Right atrium auricular region (tissue), 2 donors: ENCODE measurements at regions not wholly inside any gene's neighbourhood (a gene's known extent, or its start where the extent isn't known, plus 50 kb on each side); places are given as distances from the start of the nearest gene placed in this dataset.

Experiments used
- DNase-seq: peaks from one replicate; pipeline ENCODE4 v3.0.0-alpha.2; 2019; ENCODE audit warnings: low spot score
- H3K27ac ChIP-seq, 2 donors: fragments of 200-600 bp; sonication (generic); 1 replicate in 1 of 2; 2 replicates in 1 of 2; pipeline ENCODE4 v1.5.1; 2016 to 2019
- H3K27me3 ChIP-seq, 2 donors: fragments of 200-600 bp; sonication (generic); one replicate each; pipeline versions ENCODE4 v1.5.1 to v1.6.0; 2017 to 2019
- H3K36me3 ChIP-seq: fragments of 200-600 bp; sonication (generic); one replicate; pipeline ENCODE4 v1.5.1; 2016
- H3K4me1 ChIP-seq, 2 donors: fragments of 200-600 bp; sonication (generic); one replicate each; pipeline versions ENCODE4 v1.5.1 to v1.6.0; 2017 to 2019
- H3K4me3 ChIP-seq, 2 donors: fragments of 200-600 bp; sonication (generic); 1 replicate in 1 of 2; 2 replicates in 1 of 2; pipeline ENCODE4 v1.5.1; 2017 to 2019; ENCODE audit warnings: mild to moderate bottlenecking in 1 of 2, moderate library complexity in 1 of 2
- H3K9me3 ChIP-seq, 2 donors: fragments of 200-600 bp; sonication (generic); one replicate each; pipeline ENCODE4 v1.5.1; 2019
- CTCF ChIP-seq, 2 donors: fragments of 200-600 bp; sonication (generic); IDR thresholded peaks; one replicate each; pipeline ENCODE4 v1.5.1; 2019; ENCODE audit warnings: antibody characterized with exemption in 2 of 2

GRCh38 chr1:219520241-219520640, 92.7 kb downstream of the ZC3H11B start:
- no peak overlapping the region for H3K4me3 ChIP-seq
- H3K27ac ChIP-seq = no peak overlapping the region
- no peak for DNase-seq
- no peaks in the 10 kb centered on the region for H3K36me3 ChIP-seq
- no peaks in the 10 kb centered on the region for H3K9me3 ChIP-seq
- TF ChIP-seq CTCF (IDR thresholded peaks at IDR 0.05) = no peak
- no peaks in the 10 kb centered on the region for H3K27me3 ChIP-seq
- H3K4me1 ChIP-seq = no peaks in the 10 kb centered on the region

GRCh38 chr1:219518907-219519248, 94.0 kb downstream of the ZC3H11B start:
- TF ChIP-seq CTCF (IDR thresholded peaks at IDR 0.05) = no peak
- no peak overlapping the region for H3K27ac ChIP-seq

GRCh38 chr1:219518168-219518906, 94.6 kb downstream of the ZC3H11B start:
- TF ChIP-seq CTCF (IDR thresholded peaks at IDR 0.05) = no peak

More at GRCh38 chr1:219518907-219519248, 94.0 kb downstream of the ZC3H11B start:
- H3K36me3 ChIP-seq = no peaks in the 10 kb centered on the region
- no peaks in the 10 kb centered on the region for H3K27me3 ChIP-seq
- DNase-seq = no peak
- no peaks in the 10 kb centered on the region for H3K9me3 ChIP-seq
- H3K4me3 ChIP-seq = no peak overlapping the region
- H3K4me1 ChIP-seq = no peaks in the 10 kb centered on the region

GRCh38 chr1:219517031-219517430, 95.9 kb downstream of the ZC3H11B start:
- Histone ChIP-seq H3K4me1 (no peaks in the 10 kb centered on the region), H3K27me3 (no peaks in the 10 kb centered on the region), H3K27ac (no peak overlapping the region), H3K4me3 (no peak overlapping the region), H3K9me3 (peaks cover 0 to 9% of the 10 kb centered on the region in 2 donors), H3K36me3 (no peaks in the 10 kb centered on the region)
- no peak for DNase-seq
- TF ChIP-seq CTCF (IDR thresholded peaks at IDR 0.05) = no peak

More at GRCh38 chr1:219518168-219518906, 94.6 kb downstream of the ZC3H11B start:
- no peaks in the 10 kb centered on the region for H3K27me3 ChIP-seq
- H3K9me3 ChIP-seq = no peaks in the 10 kb centered on the region
- no peaks in the 10 kb centered on the region for H3K36me3 ChIP-seq
- DNase-seq = no peak
- H3K27ac ChIP-seq = no peak overlapping the region
- no peaks in the 10 kb centered on the region for H3K4me1 ChIP-seq
- no peak overlapping the region for H3K4me3 ChIP-seq

- no peak for TF ChIP-seq CTCF (IDR thresholded peaks at IDR 0.05)
- peaks cover 0 to 9% of the 10 kb centered on the region in 2 donors for H3K9me3 ChIP-seq
- no peak overlapping the region for H3K27ac ChIP-seq
- no peaks in the 10 kb centered on the region for H3K36me3 ChIP-seq
- H3K27me3 ChIP-seq = no peaks in the 10 kb centered on the region
- H3K4me1 ChIP-seq = no peaks in the 10 kb centered on the region
- DNase-seq = no peak
- H3K4me3 ChIP-seq = no peak overlapping the region
Observed at GRCh38 chr1:219514728-219515127, 98.2 kb downstream of the ZC3H11B start.

- no peak for TF ChIP-seq CTCF (IDR thresholded peaks at IDR 0.05)
- DNase-seq = no peak
- H3K27ac ChIP-seq = no peak overlapping the region
- H3K4me3 ChIP-seq = no peak overlapping the region
- H3K27me3 ChIP-seq = no peaks in the 10 kb centered on the region
- H3K4me1 ChIP-seq = no peaks in the 10 kb centered on the region
- no peaks in the 10 kb centered on the region for H3K36me3 ChIP-seq
- H3K9me3 ChIP-seq = peaks cover 0 to under 1% of the 10 kb centered on the region in 2 donors
Observed at GRCh38 chr1:219507437-219507836, 105.5 kb downstream of the ZC3H11B start.
